Psoas muscle (tissue), 7 donors: ENCODE measurements at regions not wholly inside any gene's neighbourhood (a gene's known extent, or its start where the extent isn't known, plus 50 kb on each side); places are given as distances from the start of the nearest gene placed in this dataset.
"Not testable (repeated sequence)": the region's sequence is repeated elsewhere in the genome, so short reads cannot be mapped to it uniquely, and the experiment has no call there.

Source experiments
- ATAC-seq, 4 donors: fragments of 200-7000 bp; cut with Tn5 transposase; one replicate each; pipeline ENCODE4 v1.9.1; 2020; ENCODE audit warnings: moderate library complexity in 3 of 4, mild to moderate bottlenecking in 2 of 4
- DNase-seq, 2 donors: peaks; one replicate each; pipeline ENCODE4 v3.0.0-alpha.2; 2020
- H3K27ac ChIP-seq: fragments of 200-600 bp; one replicate; pipeline ENCODE4 v1.8.0; 2022
- H3K27me3 ChIP-seq, 3 donors: fragments of 200-600 bp in 1 of 3; one replicate each; pipeline versions ENCODE4 v1.6.1 to v1.8.0; 2013 to 2022; ENCODE audit warnings: low read length in 2 of 3, mild to moderate bottlenecking in 2 of 3, moderate library complexity in 1 of 3; ENCODE audit not compliant: insufficient read depth in 3 of 3
- H3K36me3 ChIP-seq, 2 donors: fragments of 200-600 bp in 1 of 2; one replicate each; pipeline versions ENCODE4 v1.6.1 to v1.8.0; 2013 to 2022; ENCODE audit warnings: low read depth in 1 of 2, mild to moderate bottlenecking in 1 of 2, moderate library complexity in 1 of 2; ENCODE audit not compliant: insufficient read depth in 1 of 2
- H3K4me1 ChIP-seq: fragments of 200-600 bp; one replicate; pipeline ENCODE4 v1.8.0; 2022
- H3K4me3 ChIP-seq: fragments of 200-600 bp; one replicate; pipeline ENCODE4 v1.8.0; 2022; ENCODE audit warnings: mild to moderate bottlenecking
- H3K9me3 ChIP-seq: fragments of 200-600 bp; one replicate; pipeline ENCODE4 v1.8.0; 2022
- WGBS, 3 donors: extraction: QIAGEN DNeasy Blood & Tissue Kit; methylation state at CpG; one replicate each; pipeline versions ENCODE4 v1.1.6 to v1.1.7; 2013; 5-methylcytosine and 5-hydroxymethylcytosine counted together
- intact Hi-C, 2 donors: fragments of 100-400 bp; cut with DNase I; formaldehyde crosslinking; loops; one replicate each; pipeline versions ENCODE4 v1.11.0 to v1.14.2; 2022
- TF ChIP-seq, protein P1 (sequence below): fragments of 200-600 bp; IDR thresholded peaks from one replicate; pipeline ENCODE4 v1.8.0; 2022; ENCODE audit warnings: antibody characterized with exemption
- donor health status: healthy with polysubstance abuse.
- donor health status: DM: no; HTN: no; CAD: no; lungs with moderate emphysema.
- donor health status: Bipolar disorder and iron deficiency.
- donor health status: healthy.
- donor health status: DM: yes; HTN: yes; CAD: no.
- donor health status: DM: no; HTN: no; CAD: no.
- donor health status: DM: yes; HTN: yes; CAD: no.

DNA sequence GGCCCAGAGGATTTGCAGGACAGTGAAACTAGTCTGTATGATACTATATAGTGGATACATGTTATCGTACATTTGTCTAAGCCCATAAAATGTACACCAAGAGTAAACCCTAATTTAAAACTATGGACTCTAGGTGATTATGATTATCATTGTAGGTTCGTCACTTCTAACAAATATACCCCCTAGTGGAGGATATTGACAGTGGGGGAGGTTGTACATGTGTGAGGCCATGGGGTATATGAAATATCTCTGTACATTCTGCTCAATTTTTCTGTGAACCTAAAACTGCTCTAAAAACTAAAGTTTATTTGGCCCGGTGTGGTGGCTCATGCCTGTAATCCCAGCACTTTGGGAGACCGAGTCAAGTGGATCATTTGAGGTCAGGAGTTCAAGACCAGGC lies 81.2 kb upstream of the CAB39 start:
- no peaks in the 10 kb centered on the region for H3K9me3 ChIP-seq
- H3K4me1 ChIP-seq: no peaks in the 10 kb centered on the region
- H3K27me3 ChIP-seq: no peaks in the 10 kb centered on the region
- ATAC-seq: no peak
- TF ChIP-seq, protein P1, sequence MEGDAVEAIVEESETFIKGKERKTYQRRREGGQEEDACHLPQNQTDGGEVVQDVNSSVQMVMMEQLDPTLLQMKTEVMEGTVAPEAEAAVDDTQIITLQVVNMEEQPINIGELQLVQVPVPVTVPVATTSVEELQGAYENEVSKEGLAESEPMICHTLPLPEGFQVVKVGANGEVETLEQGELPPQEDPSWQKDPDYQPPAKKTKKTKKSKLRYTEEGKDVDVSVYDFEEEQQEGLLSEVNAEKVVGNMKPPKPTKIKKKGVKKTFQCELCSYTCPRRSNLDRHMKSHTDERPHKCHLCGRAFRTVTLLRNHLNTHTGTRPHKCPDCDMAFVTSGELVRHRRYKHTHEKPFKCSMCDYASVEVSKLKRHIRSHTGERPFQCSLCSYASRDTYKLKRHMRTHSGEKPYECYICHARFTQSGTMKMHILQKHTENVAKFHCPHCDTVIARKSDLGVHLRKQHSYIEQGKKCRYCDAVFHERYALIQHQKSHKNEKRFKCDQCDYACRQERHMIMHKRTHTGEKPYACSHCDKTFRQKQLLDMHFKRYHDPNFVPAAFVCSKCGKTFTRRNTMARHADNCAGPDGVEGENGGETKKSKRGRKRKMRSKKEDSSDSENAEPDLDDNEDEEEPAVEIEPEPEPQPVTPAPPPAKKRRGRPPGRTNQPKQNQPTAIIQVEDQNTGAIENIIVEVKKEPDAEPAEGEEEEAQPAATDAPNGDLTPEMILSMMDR: no peak
- H3K27ac ChIP-seq: no peak overlapping the region
- H3K36me3 ChIP-seq: no peaks in the 10 kb centered on the region
- no peak for DNase-seq
- intact Hi-C loops: no loop called here
- 90 to 94% (median 94%) methylated on average over 4 of the region's 4 CpGs for WGBS, 3 donors
- no peak overlapping the region for H3K4me3 ChIP-seq

DNA sequence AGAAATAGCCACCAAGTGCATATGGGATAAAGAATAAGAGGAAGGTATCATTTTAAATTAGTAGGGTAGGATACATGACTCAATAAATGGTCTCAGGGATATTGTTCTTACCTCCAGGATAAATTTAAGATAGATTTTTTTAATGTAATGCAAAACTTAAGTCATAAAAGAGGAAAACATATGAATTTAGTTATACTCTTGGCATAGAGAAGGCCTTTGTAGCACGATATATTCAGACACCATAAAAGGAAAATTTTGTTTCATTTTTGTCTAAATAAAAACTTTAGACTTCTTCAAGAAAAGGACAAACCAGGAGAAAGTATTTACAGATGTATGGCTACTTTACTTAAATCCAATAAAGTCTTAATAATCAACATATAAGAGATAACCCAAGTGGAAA lies 78.5 kb upstream of the CAB39 start:
- 65 to 70% (median 69%) methylated on average over 1 of the region's 1 CpG for WGBS, 3 donors

DNA sequence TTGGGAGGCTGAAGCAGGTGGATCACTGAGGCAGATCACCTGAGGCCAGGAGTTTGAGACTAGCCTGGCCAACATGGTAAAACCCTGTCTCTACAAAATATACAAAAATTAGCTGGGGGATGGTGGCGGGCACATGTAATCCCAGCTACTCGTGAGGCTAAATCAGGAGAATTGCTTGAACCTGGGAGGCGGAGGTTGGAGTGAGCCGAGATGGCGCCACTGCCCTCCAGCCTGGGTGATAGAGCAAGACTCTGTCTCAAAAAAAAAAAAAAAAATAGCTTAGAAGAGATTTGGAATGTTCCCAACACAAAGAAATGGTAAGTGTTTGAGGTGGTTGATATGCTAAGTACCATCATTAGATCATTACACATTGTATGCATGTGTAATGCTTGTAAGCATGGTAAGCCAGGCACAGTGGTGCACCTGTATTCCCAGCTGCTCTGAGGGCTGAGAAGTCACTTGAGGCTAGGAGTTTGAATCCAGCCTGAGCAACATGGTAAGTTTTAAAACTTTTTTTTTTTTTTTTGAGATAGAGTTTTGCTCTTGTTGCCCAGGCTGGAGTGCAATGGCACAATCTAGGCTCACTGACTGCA lies 77.8 kb upstream of the CAB39 start:
- H3K27me3 ChIP-seq, DNase-seq, H3K9me3 ChIP-seq, intact Hi-C loops, H3K27ac ChIP-seq, H3K36me3 ChIP-seq, ATAC-seq, H3K4me1 ChIP-seq, H3K4me3 ChIP-seq: not testable (repeated sequence)
- WGBS, 3 donors: 92 to 94% (median 92%) methylated on average over 5 of the region's 5 CpGs

More for the DNA sequence above, 78.5 kb upstream of the CAB39 start:
- DNase-seq (no peak), ATAC-seq (no peak)
- Histone ChIP-seq H3K27ac (no peak overlapping the region), H3K4me3 (no peak overlapping the region), H3K4me1 (no peaks in the 10 kb centered on the region), H3K27me3 (no peaks in the 10 kb centered on the region), H3K36me3 (no peaks in the 10 kb centered on the region), H3K9me3 (no peaks in the 10 kb centered on the region)
- TF ChIP-seq, protein P1: no peak
- intact Hi-C loops: no loop called here

DNA sequence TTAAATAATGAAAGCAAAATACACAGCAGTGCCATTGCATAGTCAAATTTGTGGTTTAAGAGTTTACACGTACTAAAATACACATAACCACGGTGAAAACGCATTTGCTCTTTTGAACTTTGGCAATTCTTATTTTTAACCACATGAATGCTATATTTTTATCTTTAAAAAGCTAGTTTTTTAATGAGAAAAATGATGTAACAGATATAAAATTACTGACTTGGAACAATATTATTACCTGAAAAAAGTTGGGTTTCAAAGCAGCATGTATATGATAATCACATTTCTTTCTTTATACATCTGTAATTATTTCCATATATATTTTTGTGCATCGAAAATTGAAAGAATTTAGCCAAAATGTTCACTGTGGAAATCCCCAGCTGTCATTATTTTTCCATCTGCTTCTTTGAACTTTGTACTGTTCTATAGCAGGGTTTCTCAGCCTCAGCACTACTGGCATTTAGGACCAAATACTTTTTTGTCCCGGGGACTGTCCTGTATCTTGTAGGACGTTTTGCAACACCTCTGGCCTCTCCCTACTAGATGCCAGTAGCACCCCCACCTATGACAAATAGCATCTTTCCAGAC lies 75.9 kb upstream of the CAB39 start:
- WGBS, 3 donors: 39 to 49% (median 46%) methylated on average over 6 of the region's 6 CpGs
- ATAC-seq (no peak), DNase-seq (no peak)
- no peaks in the 10 kb centered on the region for H3K27me3 ChIP-seq
- TF ChIP-seq, protein P1: no peak
- no peaks in the 10 kb centered on the region for H3K4me1 ChIP-seq
- H3K9me3 ChIP-seq: no peaks in the 10 kb centered on the region
- H3K4me3 ChIP-seq: no peak overlapping the region
- no peaks in the 10 kb centered on the region for H3K36me3 ChIP-seq
- H3K27ac ChIP-seq: no peak overlapping the region
- intact Hi-C loops: no loop called here

DNA sequence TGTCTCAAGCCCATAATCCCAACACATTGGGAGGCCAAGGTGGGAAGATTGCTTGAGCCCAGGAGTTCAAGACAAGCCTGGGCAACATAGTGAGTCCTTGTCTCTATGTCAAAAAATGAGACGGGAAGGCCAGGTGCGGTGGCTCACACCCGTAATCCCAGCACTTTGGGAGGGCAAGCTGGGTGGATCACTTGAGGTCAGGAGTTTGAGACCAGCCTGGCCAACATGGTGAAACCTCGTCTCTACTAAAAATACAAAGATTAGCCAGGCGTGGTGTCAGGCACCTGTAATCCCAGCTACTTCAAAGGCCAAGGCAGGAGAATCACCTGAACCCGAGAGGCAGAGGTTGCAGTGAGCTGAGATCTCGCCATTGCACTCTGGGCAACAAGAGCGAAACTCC lies 75.2 kb upstream of the CAB39 start:
- H3K27me3 ChIP-seq, H3K36me3 ChIP-seq, H3K4me1 ChIP-seq, intact Hi-C loops, H3K4me3 ChIP-seq, ATAC-seq, H3K9me3 ChIP-seq, DNase-seq, H3K27ac ChIP-seq: not testable (repeated sequence)
- 77 to 84% (median 83%) methylated on average over 8 of the region's 8 CpGs for WGBS, 3 donors
